Gastrocnemius medialis (tissue), 4 donors: ENCODE measurements at regions not wholly inside any gene's neighbourhood (a gene's known extent, or its start where the extent isn't known, plus 50 kb on each side); places are given as distances from the start of the nearest gene placed in this dataset.

Experiments
- ATAC-seq, 2 donors: fragments of 150-250 bp; one replicate each; pipeline ENCODE4 v1.9.1; 2016
- DNase-seq, 2 donors: peaks; one replicate each; pipeline ENCODE4 v3.0.0-alpha.2; 2019
- H3K27ac ChIP-seq, 4 donors: fragments of 200-600 bp; sonication (generic); 1 replicate in 1 of 4; 2 replicates in 3 of 4; pipeline ENCODE4 v1.5.1; 2016 to 2018; ENCODE audit warnings: mild to moderate bottlenecking in 2 of 4, moderate library complexity in 1 of 4
- H3K27me3 ChIP-seq, 3 donors: fragments of 200-600 bp; sonication (generic) in 2 of 3; 1 replicate in 1 of 3; 2 replicates in 2 of 3; pipeline versions ENCODE4 v1.5.1 to v1.6.0; 2016 to 2019; ENCODE audit warnings: mild to moderate bottlenecking in 1 of 3, moderate library complexity in 1 of 3
- H3K36me3 ChIP-seq, 2 donors: fragments of 200-600 bp; sonication (generic) in 1 of 2; one replicate each; pipeline ENCODE4 v1.5.1; 2017 to 2018
- H3K4me1 ChIP-seq, 2 donors: fragments of 200-600 bp; sonication (generic) in 1 of 2; one replicate each; pipeline ENCODE4 v1.5.1; 2016 to 2017; ENCODE audit warnings: mild to moderate bottlenecking in 2 of 2
- H3K4me3 ChIP-seq, 4 donors: fragments of 200-600 bp; sonication (generic) in 3 of 4; 1 replicate in 1 of 4; 2 replicates in 3 of 4; pipeline ENCODE4 v1.5.1; 2016 to 2019; ENCODE audit warnings: mild to moderate bottlenecking in 2 of 4
- H3K9me3 ChIP-seq, 3 donors: fragments of 200-600 bp; sonication (generic) in 2 of 3; 1 replicate in 1 of 3; 2 replicates in 2 of 3; pipeline ENCODE4 v1.5.1; 2016 to 2019
- CTCF ChIP-seq, 5 experiments: fragments of 450-650 bp in 3 of 5; fragments of 200-600 bp in 2 of 5; sonication (generic) in 2 of 5; IDR thresholded peaks in 4 of 5; conservative IDR thresholded peaks in 1 of 5; 1 replicate in 4 of 5; 2 replicates in 1 of 5; pipeline ENCODE4 v1.5.1; 2016 to 2019; ENCODE audit warnings: antibody characterized with exemption in 5 of 5, mild to moderate bottlenecking in 3 of 5, moderate library complexity in 3 of 5
- POLR2A ChIP-seq, 2 donors: fragments of 450-650 bp; IDR thresholded peaks; one replicate each; pipeline ENCODE4 v1.6.1; 2017; ENCODE audit warnings: antibody characterized with exemption in 2 of 2, mild to moderate bottlenecking in 2 of 2, moderate library complexity in 2 of 2
- in situ Hi-C, 4 donors: fragments of 200-750 bp; cut with MboI; loops; one replicate each; pipeline versions ENCODE4 v1.15.0 to v1.8.0; 2017; ENCODE audit warnings: low sequenced_read_pairs in 4 of 4
- intact Hi-C: fragments of 100-400 bp; cut with DNase I; formaldehyde crosslinking; loops from one replicate; pipeline ENCODE4 v1.15.1; 2023; ENCODE audit warnings: low total_unique reads

- no peak for DNase-seq
- Histone ChIP-seq H3K9me3 (no peaks in the 10 kb centered on the region), H3K4me3 (no peak overlapping the region), H3K27me3 (no peaks in the 10 kb centered on the region), H3K27ac (no peak overlapping the region), H3K4me1 (no peaks in the 10 kb centered on the region), H3K36me3 (no peaks in the 10 kb centered on the region)
- ATAC-seq, result no peak
- intact Hi-C loops (no loop called here), in situ Hi-C loops (no loop called here)
- TF ChIP-seq POLR2A (IDR thresholded peaks at IDR 0.05), result no peak
- no peak for TF ChIP-seq CTCF (IDR thresholded peaks at IDR 0.05 in 4 of 5, conservative IDR thresholded peaks at IDR 0.05 in 1 of 5)
Observed at GRCh38 chr5:138649775-138650174, 74.6 kb upstream of the HSPA9 start.

- intact Hi-C loops, result no loop called here
- in situ Hi-C loops, result no loop called here
- Histone ChIP-seq H3K27ac (no peak overlapping the region), H3K9me3 (no peaks in the 10 kb centered on the region), H3K27me3 (no peaks in the 10 kb centered on the region), H3K4me1 (no peaks in the 10 kb centered on the region), H3K36me3 (no peaks in the 10 kb centered on the region), H3K4me3 (no peak overlapping the region)
- ATAC-seq (no peak), DNase-seq (no peak)
- TF ChIP-seq CTCF (IDR thresholded peaks at IDR 0.05 in 4 of 5, conservative IDR thresholded peaks at IDR 0.05 in 1 of 5) (no peak), POLR2A (IDR thresholded peaks at IDR 0.05) (no peak)
Observed at GRCh38 chr5:138649316-138649720, 74.1 kb upstream of the HSPA9 start.

- TF ChIP-seq CTCF (IDR thresholded peaks at IDR 0.05 in 4 of 5, conservative IDR thresholded peaks at IDR 0.05 in 1 of 5) (no peak), POLR2A (IDR thresholded peaks at IDR 0.05) (no peak)
- Histone ChIP-seq H3K9me3 (no peaks in the 10 kb centered on the region), H3K4me3 (no peak overlapping the region), H3K4me1 (no peaks in the 10 kb centered on the region), H3K36me3 (no peaks in the 10 kb centered on the region), H3K27me3 (no peaks in the 10 kb centered on the region), H3K27ac (no peak overlapping the region)
- no peak for ATAC-seq
- intact Hi-C loops (no loop called here), in situ Hi-C loops (no loop called here)
- DNase-seq, result no peak
Observed at GRCh38 chr5:138648841-138649240, 73.6 kb upstream of the HSPA9 start.

- intact Hi-C loops, result no loop called here
Observed at GRCh38 chr5:138647794-138648410, 72.7 kb upstream of the HSPA9 start.

More at GRCh38 chr5:138647794-138648410, 72.7 kb upstream of the HSPA9 start:
- no peaks in the 10 kb centered on the region for H3K9me3 ChIP-seq
- TF ChIP-seq CTCF (IDR thresholded peaks at IDR 0.05 in 4 of 5, conservative IDR thresholded peaks at IDR 0.05 in 1 of 5) (no peak), POLR2A (IDR thresholded peaks at IDR 0.05) (no peak)
- ATAC-seq (no peak), DNase-seq (no peak)
- no peaks in the 10 kb centered on the region for H3K4me1 ChIP-seq
- no peak overlapping the region for H3K4me3 ChIP-seq
- no peak overlapping the region for H3K27ac ChIP-seq
- H3K36me3 ChIP-seq, result no peaks in the 10 kb centered on the region
- in situ Hi-C loops, result no loop called here
- no peaks in the 10 kb centered on the region for H3K27me3 ChIP-seq
